ENCODE measurements at regions not wholly inside any gene's neighbourhood (a gene's known extent, or its start where the extent isn't known, plus 50 kb on each side); places are given as distances from the start of the nearest gene placed in this dataset.

DNA sequence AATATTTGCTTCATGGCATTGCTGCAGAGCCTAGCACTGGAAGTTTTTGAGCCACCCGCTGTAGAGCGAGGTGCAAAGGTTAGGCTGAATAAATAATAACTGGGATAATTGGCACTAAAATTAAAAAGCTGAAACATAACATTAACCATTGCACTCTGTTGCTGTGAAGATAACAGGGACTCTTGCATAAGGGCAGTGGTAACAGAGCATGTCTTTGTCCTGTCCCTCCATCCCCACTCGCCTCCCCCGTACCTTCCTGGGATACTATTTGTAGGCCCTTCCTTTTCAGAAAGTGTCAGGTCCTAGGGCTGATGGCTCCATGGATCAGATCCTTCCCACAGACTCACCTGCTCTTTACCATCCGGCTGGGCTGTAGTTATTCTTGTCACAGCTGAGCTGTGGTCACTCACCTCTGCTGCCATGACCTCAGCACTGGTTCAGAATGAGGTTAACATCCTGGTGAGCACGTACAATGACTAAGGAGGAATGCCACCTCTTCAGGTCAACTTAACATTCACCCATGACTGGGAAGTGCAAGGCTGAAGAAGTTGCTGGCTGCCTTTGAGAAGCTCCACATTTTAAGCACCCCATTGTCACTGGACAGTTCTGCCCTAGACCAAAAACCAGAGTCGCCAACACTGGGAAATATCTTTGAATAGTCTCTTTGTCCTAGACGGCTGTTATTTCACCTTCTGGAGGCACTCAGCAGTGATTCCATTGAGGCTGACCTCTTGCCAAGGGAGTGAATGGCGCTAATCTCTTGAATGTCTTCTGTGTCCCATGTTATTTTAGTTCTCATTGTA, 103.2 kb upstream of the KIRREL3 start:
- ATAC-seq = no peak
- H3K36me3 Mint-ChIP-seq (ENCODE audit: insufficient read depth) = no peaks in the 10 kb centered on the region

GRCh38 chr11:127098684-127099083, 98.1 kb upstream of the KIRREL3 start:
- ATAC-seq = no peak
- no peaks in the 10 kb centered on the region for H3K27me3 Mint-ChIP-seq (ENCODE audit: low read depth)

More for the DNA sequence above, 103.2 kb upstream of the KIRREL3 start:
- no peak overlapping the region for H3K4me3 Mint-ChIP-seq
- H3K27me3 Mint-ChIP-seq (ENCODE audit: low read depth) = peaks cover 5% of the 10 kb centered on the region
- H3K9me3 Mint-ChIP-seq = no peaks in the 10 kb centered on the region
- no peaks in the 10 kb centered on the region for H3K4me1 Mint-ChIP-seq (ENCODE audit: low read depth)
- DNase-seq = no peak

GRCh38 chr11:127080735-127081134, 80.2 kb upstream of the KIRREL3 start:
- Mint-ChIP-seq H3K9me3 (no peaks in the 10 kb centered on the region), H3K4me1 (ENCODE audit: low read depth) (no peaks in the 10 kb centered on the region), H3K27me3 (ENCODE audit: low read depth) (no peaks in the 10 kb centered on the region), H3K4me3 (no peak overlapping the region), H3K36me3 (ENCODE audit: insufficient read depth) (no peaks in the 10 kb centered on the region)
- DNase-seq (no peak), ATAC-seq (no peak)

More at GRCh38 chr11:127098684-127099083, 98.1 kb upstream of the KIRREL3 start:
- no peak overlapping the region for H3K4me3 Mint-ChIP-seq
- H3K4me1 Mint-ChIP-seq (ENCODE audit: low read depth) = no peaks in the 10 kb centered on the region
- no peaks in the 10 kb centered on the region for H3K9me3 Mint-ChIP-seq
- no peak for DNase-seq
- H3K36me3 Mint-ChIP-seq (ENCODE audit: insufficient read depth) = no peaks in the 10 kb centered on the region

DNA sequence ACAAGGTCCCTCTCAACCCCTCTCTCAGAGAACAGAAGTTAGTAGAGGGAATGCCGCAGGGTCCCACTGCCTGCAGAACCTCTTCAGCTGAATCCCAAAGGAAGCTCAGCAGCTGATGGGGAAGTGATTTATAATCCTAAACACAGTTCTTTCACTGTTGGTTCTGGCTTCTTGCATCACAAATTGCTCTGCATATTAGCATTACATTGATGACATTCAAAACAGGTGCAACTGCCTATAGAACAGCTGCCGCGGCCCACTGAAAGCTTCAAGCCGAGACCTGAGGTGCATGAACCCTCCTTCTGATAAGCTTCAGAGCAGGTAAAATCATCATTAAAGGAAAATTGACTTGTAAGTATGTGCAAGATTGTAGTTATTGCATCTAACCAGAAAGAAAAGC, 75.2 kb upstream of the KIRREL3 start:
- no peaks in the 10 kb centered on the region for H3K9me3 Mint-ChIP-seq
- H3K4me3 Mint-ChIP-seq = no peak overlapping the region
- ATAC-seq (no peak), DNase-seq (no peak)
- no peaks in the 10 kb centered on the region for H3K36me3 Mint-ChIP-seq (ENCODE audit: insufficient read depth)
- no peaks in the 10 kb centered on the region for H3K4me1 Mint-ChIP-seq (ENCODE audit: low read depth)
- peaks cover 3% of the 10 kb centered on the region for H3K27me3 Mint-ChIP-seq (ENCODE audit: low read depth)

GRCh38 chr11:127074151-127074761, 73.7 kb upstream of the KIRREL3 start:
- Mint-ChIP-seq H3K27me3 (ENCODE audit: low read depth) (peaks cover 3% of the 10 kb centered on the region), H3K4me3 (no peak overlapping the region), H3K36me3 (ENCODE audit: insufficient read depth) (no peaks in the 10 kb centered on the region), H3K4me1 (ENCODE audit: low read depth) (no peaks in the 10 kb centered on the region), H3K9me3 (no peaks in the 10 kb centered on the region)
- no peak for DNase-seq
- no peak for ATAC-seq

DNA sequence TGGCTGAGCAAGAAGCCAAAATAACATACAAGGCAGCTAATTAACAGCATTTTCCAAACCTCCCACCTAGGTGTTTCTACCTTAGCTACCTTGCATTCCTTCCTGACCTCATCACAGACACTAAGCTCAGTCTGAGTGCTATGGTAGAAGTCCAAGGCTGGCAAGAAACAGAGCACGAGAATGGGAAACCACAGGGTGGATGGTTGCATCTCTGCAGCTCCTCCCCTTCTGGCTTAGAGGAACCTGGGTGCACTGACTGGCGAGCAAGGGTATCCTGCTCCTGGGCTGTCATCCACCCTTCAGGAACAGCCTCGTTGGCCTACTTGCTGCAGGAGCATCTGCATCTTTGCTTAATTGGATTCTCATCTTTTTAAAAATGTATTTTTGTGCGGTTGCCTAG, 73.1 kb upstream of the KIRREL3 start:
- no peaks in the 10 kb centered on the region for H3K4me1 Mint-ChIP-seq (ENCODE audit: low read depth)
- H3K9me3 Mint-ChIP-seq = no peaks in the 10 kb centered on the region
- DNase-seq = no peak
- ATAC-seq = no peak
- H3K27me3 Mint-ChIP-seq (ENCODE audit: low read depth) = peaks cover 3% of the 10 kb centered on the region
- H3K4me3 Mint-ChIP-seq = no peak overlapping the region
- H3K36me3 Mint-ChIP-seq (ENCODE audit: insufficient read depth) = no peaks in the 10 kb centered on the region

DNA sequence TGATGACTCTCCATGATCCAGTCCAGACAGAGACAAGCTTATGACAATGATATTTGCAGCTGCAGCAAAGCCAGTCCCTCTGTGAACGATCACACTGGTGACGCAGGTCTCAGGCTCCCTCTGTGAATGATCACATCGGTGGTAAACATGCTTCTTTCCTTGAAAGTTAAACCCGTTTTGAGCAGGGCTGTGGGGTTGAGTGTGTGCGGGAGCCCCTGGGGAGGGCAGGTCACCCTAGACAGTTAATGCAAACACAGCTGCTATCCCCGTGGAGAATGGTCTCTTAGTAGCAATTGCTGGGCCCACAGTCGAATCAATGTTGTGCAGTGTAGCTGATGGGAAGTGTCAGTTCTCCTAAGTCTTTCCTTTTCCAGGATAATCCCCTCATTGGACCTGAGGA, 71.0 kb upstream of the KIRREL3 start:
- ATAC-seq (no peak), DNase-seq (no peak)
- Mint-ChIP-seq H3K27me3 (ENCODE audit: low read depth) (peaks cover 6% of the 10 kb centered on the region), H3K36me3 (ENCODE audit: insufficient read depth) (no peaks in the 10 kb centered on the region), H3K9me3 (no peaks in the 10 kb centered on the region), H3K4me1 (ENCODE audit: low read depth) (no peaks in the 10 kb centered on the region), H3K4me3 (no peak overlapping the region)

DNA sequence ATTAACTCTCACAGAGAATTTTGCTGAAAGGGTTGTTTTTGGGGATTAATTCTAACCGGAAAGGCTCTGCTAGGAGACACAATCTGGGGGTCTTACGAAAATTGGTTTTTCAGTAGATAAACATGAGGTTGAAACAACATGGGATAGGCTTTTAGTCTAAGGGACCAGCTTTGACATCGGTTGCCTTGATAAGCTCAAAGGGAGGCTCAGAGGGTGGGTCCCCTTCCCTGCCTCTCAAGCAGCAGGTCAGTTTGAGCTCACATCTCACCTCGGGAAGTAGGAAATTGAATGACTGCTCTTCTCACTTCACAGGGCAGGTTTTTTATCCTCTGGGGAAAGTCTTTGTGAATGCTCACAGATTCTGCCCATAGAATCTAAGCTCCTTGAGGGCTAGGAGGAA, 70.2 kb upstream of the KIRREL3 start:
- Mint-ChIP-seq H3K4me1 (ENCODE audit: low read depth) (no peaks in the 10 kb centered on the region), H3K4me3 (no peak overlapping the region), H3K9me3 (no peaks in the 10 kb centered on the region), H3K27me3 (ENCODE audit: low read depth) (peaks cover 6% of the 10 kb centered on the region), H3K36me3 (ENCODE audit: insufficient read depth) (no peaks in the 10 kb centered on the region)
- ATAC-seq (no peak), DNase-seq (no peak)

DNA sequence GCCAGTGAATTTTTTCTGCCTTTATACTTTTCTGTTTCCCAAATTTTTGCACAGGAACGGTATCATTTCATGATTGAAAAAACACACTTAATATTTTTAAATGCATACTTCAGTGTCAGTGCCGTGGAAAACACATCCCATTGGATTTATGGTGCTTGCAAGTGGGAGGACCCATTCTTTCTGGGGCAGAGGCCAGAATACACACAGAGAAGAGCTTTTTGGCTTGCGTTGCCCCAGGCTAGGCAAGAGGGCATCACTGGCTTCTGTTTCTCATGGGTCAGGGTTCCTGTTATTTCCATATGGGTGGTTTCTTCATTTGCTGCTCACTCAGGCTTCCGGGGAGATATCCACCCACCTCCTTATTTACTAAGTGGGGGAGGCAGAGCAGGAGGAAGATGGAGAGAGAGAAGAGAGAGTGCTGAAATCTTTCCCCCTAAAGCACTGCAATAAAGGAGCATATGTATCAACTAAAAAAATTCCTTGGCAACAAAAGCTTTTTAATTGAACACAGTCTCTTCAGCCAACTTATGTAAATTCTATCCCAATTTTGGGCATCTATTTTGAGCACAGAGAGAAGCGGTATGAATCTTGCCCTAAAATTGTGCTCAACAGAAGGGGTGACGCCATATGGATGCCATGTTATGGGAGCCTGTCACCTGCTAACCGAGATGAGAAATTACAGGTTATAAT, 66.0 kb upstream of the KIRREL3 start:
- Mint-ChIP-seq H3K4me3 (no peak overlapping the region), H3K4me1 (ENCODE audit: low read depth) (no peaks in the 10 kb centered on the region), H3K27me3 (ENCODE audit: low read depth) (peaks cover 2% of the 10 kb centered on the region), H3K9me3 (no peaks in the 10 kb centered on the region), H3K36me3 (ENCODE audit: insufficient read depth) (no peaks in the 10 kb centered on the region)
- no peak for DNase-seq
- no peak for ATAC-seq

DNA sequence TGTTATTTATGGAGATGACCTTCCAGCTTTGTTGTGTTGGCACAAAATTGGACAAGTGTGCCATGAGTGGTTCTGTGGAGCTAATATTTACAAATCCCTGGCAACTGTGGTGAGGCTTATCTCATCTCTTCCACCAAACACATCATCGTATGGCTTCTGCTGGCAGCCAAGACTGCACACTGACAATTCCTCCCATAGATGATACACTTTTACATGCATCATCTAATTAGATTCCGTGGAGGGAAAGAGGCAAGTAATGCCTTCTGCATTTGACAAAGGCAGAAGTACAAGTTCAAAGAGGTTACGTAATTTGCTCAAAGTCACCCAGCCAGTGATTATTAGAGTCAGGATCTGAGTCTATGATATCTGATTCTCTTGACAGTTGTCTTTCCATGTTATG, 62.7 kb upstream of the KIRREL3 start:
- ATAC-seq (no peak), DNase-seq (no peak)
- no peaks in the 10 kb centered on the region for H3K36me3 Mint-ChIP-seq (ENCODE audit: insufficient read depth)
- no peaks in the 10 kb centered on the region for H3K9me3 Mint-ChIP-seq
- no peak overlapping the region for H3K4me3 Mint-ChIP-seq
- no peaks in the 10 kb centered on the region for H3K4me1 Mint-ChIP-seq (ENCODE audit: low read depth)
- peaks cover 2% of the 10 kb centered on the region for H3K27me3 Mint-ChIP-seq (ENCODE audit: low read depth)

DNA sequence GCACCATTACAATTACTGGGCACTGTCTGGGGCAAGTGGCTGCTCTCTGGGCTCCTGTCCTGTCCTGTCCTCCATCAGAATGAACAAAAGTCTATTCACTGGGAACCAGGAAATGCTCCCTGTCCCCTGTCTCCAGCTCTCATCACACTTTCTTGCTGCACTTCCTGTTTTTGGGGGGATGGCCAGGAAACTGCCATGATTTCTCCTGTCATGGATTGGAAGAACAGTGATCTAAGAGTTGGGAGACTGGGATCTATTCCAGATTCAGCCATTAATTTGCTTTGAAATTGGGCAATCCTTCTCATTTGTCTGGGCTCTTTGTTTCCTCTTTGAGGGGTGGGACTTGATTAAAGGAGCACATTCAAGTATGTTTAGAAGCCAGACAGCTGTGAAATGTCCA, 61.4 kb upstream of the KIRREL3 start:
- Mint-ChIP-seq H3K9me3 (no peaks in the 10 kb centered on the region), H3K27me3 (ENCODE audit: low read depth) (peaks cover 2% of the 10 kb centered on the region), H3K36me3 (ENCODE audit: insufficient read depth) (no peaks in the 10 kb centered on the region), H3K4me1 (ENCODE audit: low read depth) (no peaks in the 10 kb centered on the region), H3K4me3 (no peak overlapping the region)
- ATAC-seq = no peak
- no peak for DNase-seq

GRCh38 chr11:127059750-127060149, 59.2 kb upstream of the KIRREL3 start:
- Mint-ChIP-seq H3K27me3 (ENCODE audit: low read depth) (no peaks in the 10 kb centered on the region), H3K4me3 (no peak overlapping the region), H3K4me1 (ENCODE audit: low read depth) (no peaks in the 10 kb centered on the region), H3K9me3 (no peaks in the 10 kb centered on the region), H3K36me3 (ENCODE audit: insufficient read depth) (no peaks in the 10 kb centered on the region)
- DNase-seq (no peak), ATAC-seq (no peak)

- DNase-seq = no peak
- Mint-ChIP-seq H3K27me3 (ENCODE audit: low read depth) (no peaks in the 10 kb centered on the region), H3K4me1 (ENCODE audit: low read depth) (no peaks in the 10 kb centered on the region)
Measured at GRCh38 chr11:127059286-127059685, 58.7 kb upstream of the KIRREL3 start.

GRCh38 chr11:127058524-127058923, 58.0 kb upstream of the KIRREL3 start:
- no peaks in the 10 kb centered on the region for H3K4me1 Mint-ChIP-seq (ENCODE audit: low read depth)
- H3K36me3 Mint-ChIP-seq (ENCODE audit: insufficient read depth) = no peaks in the 10 kb centered on the region
- no peak overlapping the region for H3K4me3 Mint-ChIP-seq
- ATAC-seq (no peak), DNase-seq (no peak)
- no peaks in the 10 kb centered on the region for H3K9me3 Mint-ChIP-seq
- no peaks in the 10 kb centered on the region for H3K27me3 Mint-ChIP-seq (ENCODE audit: low read depth)

More at GRCh38 chr11:127059286-127059685, 58.7 kb upstream of the KIRREL3 start:
- Mint-ChIP-seq H3K9me3 (no peaks in the 10 kb centered on the region), H3K4me3 (no peak overlapping the region), H3K36me3 (ENCODE audit: insufficient read depth) (no peaks in the 10 kb centered on the region)
- no peak for ATAC-seq

- no peaks in the 10 kb centered on the region for H3K9me3 Mint-ChIP-seq
- no peaks in the 10 kb centered on the region for H3K36me3 Mint-ChIP-seq (ENCODE audit: insufficient read depth)
- DNase-seq (no peak), ATAC-seq (no peak)
- no peaks in the 10 kb centered on the region for H3K4me1 Mint-ChIP-seq (ENCODE audit: low read depth)
- H3K4me3 Mint-ChIP-seq = no peak overlapping the region
- no peaks in the 10 kb centered on the region for H3K27me3 Mint-ChIP-seq (ENCODE audit: low read depth)
Measured at GRCh38 chr11:127057126-127057525, 56.6 kb upstream of the KIRREL3 start.
